ENCODE measurements at regions not wholly inside any gene's neighbourhood (a gene's known extent, or its start where the extent isn't known, plus 50 kb on each side); places are given as distances from the start of the nearest gene placed in this dataset.

- TF ChIP-seq, protein P1, sequence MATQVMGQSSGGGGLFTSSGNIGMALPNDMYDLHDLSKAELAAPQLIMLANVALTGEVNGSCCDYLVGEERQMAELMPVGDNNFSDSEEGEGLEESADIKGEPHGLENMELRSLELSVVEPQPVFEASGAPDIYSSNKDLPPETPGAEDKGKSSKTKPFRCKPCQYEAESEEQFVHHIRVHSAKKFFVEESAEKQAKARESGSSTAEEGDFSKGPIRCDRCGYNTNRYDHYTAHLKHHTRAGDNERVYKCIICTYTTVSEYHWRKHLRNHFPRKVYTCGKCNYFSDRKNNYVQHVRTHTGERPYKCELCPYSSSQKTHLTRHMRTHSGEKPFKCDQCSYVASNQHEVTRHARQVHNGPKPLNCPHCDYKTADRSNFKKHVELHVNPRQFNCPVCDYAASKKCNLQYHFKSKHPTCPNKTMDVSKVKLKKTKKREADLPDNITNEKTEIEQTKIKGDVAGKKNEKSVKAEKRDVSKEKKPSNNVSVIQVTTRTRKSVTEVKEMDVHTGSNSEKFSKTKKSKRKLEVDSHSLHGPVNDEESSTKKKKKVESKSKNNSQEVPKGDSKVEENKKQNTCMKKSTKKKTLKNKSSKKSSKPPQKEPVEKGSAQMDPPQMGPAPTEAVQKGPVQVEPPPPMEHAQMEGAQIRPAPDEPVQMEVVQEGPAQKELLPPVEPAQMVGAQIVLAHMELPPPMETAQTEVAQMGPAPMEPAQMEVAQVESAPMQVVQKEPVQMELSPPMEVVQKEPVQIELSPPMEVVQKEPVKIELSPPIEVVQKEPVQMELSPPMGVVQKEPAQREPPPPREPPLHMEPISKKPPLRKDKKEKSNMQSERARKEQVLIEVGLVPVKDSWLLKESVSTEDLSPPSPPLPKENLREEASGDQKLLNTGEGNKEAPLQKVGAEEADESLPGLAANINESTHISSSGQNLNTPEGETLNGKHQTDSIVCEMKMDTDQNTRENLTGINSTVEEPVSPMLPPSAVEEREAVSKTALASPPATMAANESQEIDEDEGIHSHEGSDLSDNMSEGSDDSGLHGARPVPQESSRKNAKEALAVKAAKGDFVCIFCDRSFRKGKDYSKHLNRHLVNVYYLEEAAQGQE (IDR thresholded peaks at IDR 0.05; ENCODE audit: unreplicated experiment): no peak
Measured at GRCh38 chr2:190786404-190787166, 94.0 kb upstream of the GLS start (continued).

DNA sequence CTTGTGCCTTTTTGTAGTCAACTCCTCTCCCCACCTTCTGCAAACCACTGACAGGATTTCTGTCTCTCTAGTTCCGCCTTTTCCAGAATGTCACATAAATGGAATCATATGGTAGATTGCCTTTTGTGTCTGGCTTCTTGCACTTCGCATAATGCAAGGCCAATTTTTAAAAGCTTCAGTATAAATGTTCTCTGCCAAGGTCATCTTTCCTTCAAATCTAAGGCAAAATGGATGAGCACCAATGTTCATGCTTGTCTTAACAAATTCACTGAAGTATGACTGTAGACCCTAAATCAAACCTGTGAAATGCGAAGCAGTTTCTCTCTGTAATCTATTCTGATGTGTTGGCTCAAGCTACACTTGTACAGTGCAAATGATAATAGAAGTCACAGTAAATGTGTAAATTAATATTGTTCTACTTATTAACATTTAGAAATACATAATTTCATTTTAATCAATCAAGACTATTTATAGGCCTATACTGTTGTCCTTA, 92.8 kb upstream of the GLS start:
- no peaks in the 10 kb centered on the region; the same call in 1 of the 2 replicates for H3K36me3 ChIP-seq (ENCODE audit: insufficient read depth)
- Mint-ChIP-seq H3K4me1 (peaks cover 41% of the 10 kb centered on the region), H3K36me3 (ENCODE audit: low read depth) (peaks cover 6% of the 10 kb centered on the region), H3K9me3 (peaks cover 9% of the 10 kb centered on the region), H3K27ac (no peak overlapping the region), H3K4me3 (no peak overlapping the region), H3K27me3 (ENCODE audit: insufficient read depth, low read depth, poor library complexity) (peaks cover 1% of the 10 kb centered on the region)
- DNase-seq (ENCODE audit: low spot score): no peak
- H4K20me1 ChIP-seq (replicated peaks; ENCODE audit: insufficient read depth): no peaks in the 10 kb centered on the region
- H2AFZ ChIP-seq: no peak overlapping the region
- no peaks in the 10 kb centered on the region; the same call in 1 of the 2 replicates for H3K9me2 ChIP-seq (ENCODE audit: insufficient read depth)
- H3K27ac ChIP-seq (ENCODE audit: low read depth): no peak overlapping the region
- no peaks in the 10 kb centered on the region for H3F3A ChIP-seq (replicated peaks; ENCODE audit: low read depth)
- H3K4me3 ChIP-seq: no peak overlapping the region
- no peak overlapping the region for H3K4me2 ChIP-seq
- no peaks in the 10 kb centered on the region for H3K27me3 ChIP-seq (ENCODE audit: insufficient read depth)
- H3K4me1 ChIP-seq (ENCODE audit: insufficient read depth): peaks cover 42% of the 10 kb centered on the region
- no peak for ATAC-seq
- no peaks in the 10 kb centered on the region for H3K79me2 ChIP-seq (replicated peaks; ENCODE audit: insufficient read depth)
- TF ChIP-seq STAT1 (IDR thresholded peaks at IDR 0.05; ENCODE audit: unreplicated experiment) (no peak), ETS1 (IDR thresholded peaks at IDR 0.05) (no peak), ZNF331 (CRISPR knock-in tag; IDR thresholded peaks at IDR 0.05; ENCODE audit: low read depth) (no peak), EZH2 (IDR thresholded peaks at IDR 0.05; ENCODE audit: low read depth, unreplicated experiment) (no peak), JUNB (IDR thresholded peaks at IDR 0.05; ENCODE audit: unreplicated experiment) (no peak), ZNF114 (CRISPR knock-in tag; IDR thresholded peaks at IDR 0.05) (no peak), CTCF (conservative IDR thresholded peaks at IDR 0.05; ENCODE audit: low read depth in 2 of 2) (no peak), ZNF462 (CRISPR knock-in tag; IDR thresholded peaks at IDR 0.05) (no peak), EZH2phosphoT487 (IDR thresholded peaks at IDR 0.05; ENCODE audit: unreplicated experiment) (no peak), CREB1 (CRISPR knock-in tag; IDR thresholded peaks at IDR 0.05; ENCODE audit: low read depth) (no peak), NANOG (IDR thresholded peaks at IDR 0.05; ENCODE audit: borderline replicate concordance) (no peak)

Data from GM23338 (cell line).